ENCODE measurements at regions not wholly inside any gene's neighbourhood (a gene's known extent, or its start where the extent isn't known, plus 50 kb on each side); places are given as distances from the start of the nearest gene placed in this dataset.
"Not testable (repeated sequence)": the region's sequence is repeated elsewhere in the genome, so short reads cannot be mapped to it uniquely, and the experiment has no call there.

DNA sequence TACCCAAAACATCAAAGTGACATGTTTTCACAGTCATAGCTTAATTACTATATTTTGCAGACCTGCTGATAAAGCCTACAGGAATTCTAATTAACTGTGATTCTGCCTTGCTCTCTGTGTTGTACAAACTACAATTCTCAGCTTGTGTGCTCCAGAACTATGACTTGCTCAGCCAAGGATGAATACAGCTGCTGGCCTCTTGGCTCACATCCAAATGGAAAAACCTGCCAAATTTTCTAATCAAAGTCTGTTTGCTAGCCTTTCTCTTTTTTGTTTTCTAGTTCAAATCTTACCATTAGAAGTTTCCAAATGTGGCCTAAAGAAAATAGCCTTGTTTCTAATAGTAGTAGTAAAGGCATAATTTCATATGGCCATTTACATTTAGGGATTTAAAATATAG, 1176.8 kb downstream of the FAM133A start:
- peak; percentile 2 for DNase-seq (ENCODE audit: low spot score)

DNA sequence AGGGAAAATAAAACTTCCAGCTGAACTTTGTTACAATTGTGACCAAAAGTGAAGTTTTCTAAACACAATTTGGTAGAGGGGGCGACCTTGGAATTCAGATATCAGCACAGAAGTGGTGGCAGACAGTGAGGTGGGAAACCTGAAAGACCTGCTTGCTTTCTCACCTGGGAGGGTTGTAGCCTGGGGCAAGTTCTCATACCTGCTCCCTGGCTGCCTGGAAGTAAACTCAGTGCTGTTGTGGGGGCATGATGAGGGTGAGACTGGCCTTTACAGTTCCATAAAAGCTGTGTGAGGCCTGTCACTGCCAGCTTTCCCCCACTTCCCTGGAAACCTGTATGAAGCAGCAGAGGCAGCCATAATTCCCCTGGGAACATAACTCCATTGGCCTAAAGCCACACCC, 1180.2 kb downstream of the FAM133A start:
- DNase-seq (ENCODE audit: low spot score) = no peak

DNA sequence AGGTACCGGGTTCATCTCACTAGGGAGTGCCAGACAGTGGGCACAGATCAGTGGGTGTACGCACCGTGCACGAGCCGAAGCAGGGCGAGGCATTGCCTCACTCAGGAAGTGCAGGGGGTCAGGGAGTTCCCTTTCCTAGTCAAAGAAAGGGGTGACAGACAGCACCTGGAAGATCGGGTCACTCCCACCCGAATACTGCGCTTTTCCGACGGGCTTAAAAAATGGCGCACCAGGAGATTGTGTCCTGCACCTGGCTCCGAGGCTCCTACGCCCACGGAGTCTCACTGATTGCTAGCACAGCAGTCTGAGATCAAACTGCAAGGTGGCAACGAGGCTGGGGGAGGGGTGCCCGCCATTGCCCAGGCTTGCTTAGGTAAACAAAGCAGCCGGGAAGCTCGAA, 1188.5 kb downstream of the FAM133A start:
- not testable (repeated sequence) for DNase-seq (ENCODE audit: low spot score)

DNA sequence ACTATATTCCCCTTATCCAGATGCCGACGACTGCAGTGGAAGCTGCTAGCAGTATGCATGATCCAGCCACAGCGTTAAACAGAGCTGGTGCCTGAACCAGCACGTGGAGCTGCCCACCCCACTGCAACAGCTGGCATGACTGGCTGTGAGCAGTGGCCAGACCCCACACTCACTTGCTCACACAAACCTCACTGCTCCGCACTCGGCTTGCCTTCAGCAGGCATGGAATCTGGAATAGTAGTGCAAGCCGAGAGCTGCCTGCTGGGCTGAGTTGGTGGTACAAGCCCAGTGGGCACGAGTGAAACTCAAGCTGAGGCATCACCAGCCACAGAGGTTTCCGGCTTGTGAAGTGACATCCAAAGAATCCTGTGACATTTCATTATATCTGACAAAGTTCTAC, 1197.6 kb downstream of the FAM133A start:
- no peak for DNase-seq (ENCODE audit: low spot score)

DNA sequence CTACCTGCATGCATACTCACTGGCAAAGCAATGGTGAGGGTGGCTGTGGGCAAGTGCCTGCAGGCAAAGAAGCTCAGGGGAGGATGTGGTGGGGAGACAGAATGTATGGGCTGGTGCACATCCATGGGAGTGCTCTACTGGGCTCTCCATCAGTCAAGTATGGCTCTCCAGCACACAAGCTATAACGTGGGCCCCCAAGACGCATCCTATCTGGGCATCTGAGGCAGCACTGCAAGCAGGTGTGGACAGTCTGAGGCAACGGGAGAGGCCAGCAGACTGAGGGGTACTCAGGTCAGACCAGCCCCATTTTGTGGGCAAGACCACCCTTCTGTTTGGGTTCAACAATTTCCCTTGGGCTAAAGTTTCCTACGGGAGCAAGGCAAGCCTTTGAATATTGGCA, 1227.8 kb downstream of the FAM133A start:
- DNase-seq (ENCODE audit: low spot score) = no peak

DNA sequence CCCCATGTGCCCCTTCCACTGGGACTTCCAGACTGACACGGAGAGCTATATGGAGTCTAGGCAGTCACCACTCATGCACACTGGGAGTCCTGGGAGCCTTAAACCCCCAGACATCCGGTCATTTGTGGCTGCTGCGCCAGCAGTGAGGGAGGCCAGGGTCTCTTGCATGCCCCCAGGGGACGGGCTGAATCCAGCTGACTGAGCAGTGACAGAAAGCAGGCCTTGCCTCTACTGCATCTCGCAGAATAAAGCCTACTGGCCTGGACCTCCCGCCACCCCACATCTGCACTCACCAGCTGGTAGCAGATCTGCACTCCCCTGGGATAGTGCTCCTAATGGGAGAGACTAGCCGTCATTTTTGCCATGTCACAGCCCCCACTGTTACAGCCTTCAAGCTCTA, 1234.2 kb downstream of the FAM133A start:
- DNase-seq (ENCODE audit: low spot score) = no peak

DNA sequence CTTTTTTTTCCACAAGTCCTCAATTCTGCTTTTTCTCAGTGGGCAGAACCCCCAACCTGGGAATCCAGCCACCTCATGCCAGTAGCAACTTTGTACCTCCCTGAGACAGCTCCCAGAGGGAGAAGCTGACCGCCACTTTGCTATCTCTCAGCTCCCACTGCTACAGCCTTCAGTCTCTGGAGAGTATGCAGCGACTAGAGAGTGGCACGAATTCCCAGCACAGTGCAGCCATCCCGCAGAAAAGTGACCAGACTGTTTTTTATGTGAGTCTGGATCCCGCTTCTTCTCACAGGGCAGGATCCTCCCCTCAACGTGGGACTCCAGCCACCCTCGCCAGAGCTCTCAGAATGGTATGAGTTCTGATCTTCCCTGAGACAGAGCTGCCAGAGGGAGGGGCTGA, 1234.6 kb downstream of the FAM133A start:
- DNase-seq (ENCODE audit: low spot score) = no peak

DNA sequence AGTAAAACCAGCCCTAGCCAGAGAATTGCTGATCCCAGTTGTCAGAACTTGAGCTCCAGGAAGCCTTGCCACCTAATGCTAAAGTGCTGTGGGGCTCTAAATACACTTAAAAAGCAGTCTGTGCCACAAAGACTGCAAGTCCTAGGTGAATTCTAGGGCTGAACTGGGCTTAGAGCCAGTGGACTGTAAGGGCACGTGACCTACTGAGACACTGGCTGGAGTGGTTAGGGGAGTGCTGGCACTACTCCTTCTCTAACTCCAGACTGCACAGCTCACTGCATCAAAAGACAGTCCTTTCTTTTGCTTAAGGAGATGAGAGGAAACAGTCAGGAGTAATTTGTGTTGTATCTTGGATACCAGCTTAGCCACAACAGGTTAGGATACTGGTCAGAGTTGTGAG, 1240.2 kb downstream of the FAM133A start:
- no peak for DNase-seq (ENCODE audit: low spot score)

DNA sequence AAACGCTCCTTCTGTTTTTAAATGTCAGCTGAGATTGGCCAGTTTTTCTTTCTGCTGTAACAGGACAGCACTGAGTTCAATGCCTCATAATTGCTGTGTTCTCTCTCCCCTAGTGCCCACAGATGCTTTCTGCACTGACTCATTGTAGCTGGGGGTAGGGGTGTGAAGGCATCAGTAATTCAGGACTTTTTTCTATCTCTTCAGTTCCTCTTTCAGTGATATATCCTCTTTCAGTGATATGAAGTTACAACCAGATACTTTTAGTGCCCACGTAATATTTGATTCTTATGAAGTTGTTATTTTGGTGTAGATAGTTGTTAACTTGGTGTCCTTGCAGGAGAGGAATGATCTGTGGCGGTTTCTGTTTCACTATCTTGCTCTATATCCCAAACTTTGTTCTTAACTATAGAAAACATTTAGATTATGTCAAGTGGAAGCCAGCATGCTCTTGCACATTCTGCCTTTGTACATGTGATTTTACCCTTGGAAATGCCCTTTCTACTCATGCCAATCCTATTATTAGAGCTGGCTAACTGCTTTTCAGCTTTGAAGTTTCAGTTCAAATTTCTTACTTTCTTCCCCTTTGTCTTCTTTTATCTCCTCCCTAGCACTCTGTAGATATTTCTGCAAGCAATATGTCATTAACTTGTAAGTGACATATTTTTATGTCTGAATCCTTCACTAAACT, 1258.4 kb downstream of the FAM133A start:
- no peak for DNase-seq (ENCODE audit: low spot score)

DNA sequence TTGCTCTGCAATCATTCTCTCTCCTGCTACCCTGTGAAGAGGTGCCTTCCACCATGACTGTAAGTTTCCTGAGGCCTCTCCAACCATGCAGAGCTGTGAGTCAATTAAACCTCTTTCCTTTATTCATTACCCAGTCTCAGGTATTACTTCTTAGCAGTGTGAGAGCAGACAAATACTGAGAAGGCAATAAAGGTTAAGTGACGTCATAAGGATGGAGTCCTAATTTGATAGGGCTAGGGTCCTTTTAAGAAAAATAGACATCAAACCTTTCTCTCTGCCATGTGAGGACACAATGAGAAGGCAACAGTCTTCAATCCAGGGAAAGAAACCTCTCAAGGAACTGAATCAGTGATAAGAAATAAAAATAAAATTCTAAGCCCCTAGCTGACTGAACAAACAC, 1262.7 kb downstream of the FAM133A start:
- no peak for DNase-seq (ENCODE audit: low spot score)

DNA sequence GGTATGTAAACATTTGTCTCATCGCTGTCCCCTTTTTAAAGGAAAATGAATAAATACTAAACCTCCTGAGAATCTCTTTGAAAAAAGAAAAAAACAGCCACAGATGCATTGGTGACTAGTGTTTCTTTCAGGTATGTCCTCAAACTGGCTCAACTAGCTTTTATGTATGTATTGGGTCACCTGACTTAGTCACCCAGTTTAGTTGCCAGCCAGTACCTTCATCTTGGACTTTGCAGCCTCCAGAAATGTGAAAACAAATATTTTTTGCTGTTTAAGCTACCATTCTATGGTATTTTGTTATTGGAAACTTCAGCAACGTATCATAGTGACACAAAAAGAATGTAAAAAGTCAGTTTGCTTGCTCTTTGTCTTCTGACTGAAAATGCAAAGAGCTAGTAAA, 1263.5 kb downstream of the FAM133A start:
- DNase-seq (ENCODE audit: low spot score) = no peak

DNA sequence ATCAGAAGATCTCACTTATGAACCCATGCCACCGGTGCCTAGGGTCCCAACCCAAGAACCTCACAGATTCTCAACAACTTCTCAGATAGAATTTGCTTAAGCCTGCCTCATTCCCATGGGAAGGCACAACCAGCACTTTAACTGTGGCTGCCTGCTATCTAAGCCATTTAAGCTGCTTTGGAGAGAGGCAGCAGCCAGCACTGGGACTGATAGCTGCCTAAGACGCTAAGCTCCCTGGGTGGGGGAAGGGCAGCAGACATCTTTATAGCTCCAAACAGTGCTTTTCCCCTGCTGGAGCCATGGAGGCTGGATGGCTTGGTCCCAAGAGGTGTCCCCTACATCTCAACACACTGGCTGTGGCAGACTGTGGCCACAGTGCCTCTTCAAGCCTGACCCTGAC, 1268.6 kb downstream of the FAM133A start:
- DNase-seq (ENCODE audit: low spot score) = no peak

DNA sequence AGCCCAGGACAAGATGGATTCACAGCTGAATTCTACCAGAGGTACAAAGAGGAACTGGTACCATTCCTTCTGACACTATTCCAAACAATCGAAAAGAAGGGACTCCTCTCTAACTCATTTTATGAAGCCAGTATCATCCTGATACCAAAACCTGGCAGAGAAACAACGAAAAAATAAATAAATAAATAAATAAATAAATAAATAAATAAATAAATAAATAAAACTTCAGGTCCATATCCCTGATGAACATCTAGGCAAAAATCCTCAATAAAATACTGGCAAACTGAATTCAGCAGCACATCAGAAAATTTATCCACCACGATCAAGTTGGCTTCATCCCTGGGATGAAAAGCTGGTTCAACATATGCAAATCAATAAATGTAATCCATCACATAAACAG, 1272.1 kb downstream of the FAM133A start:
- DNase-seq (ENCODE audit: low spot score) = not testable (repeated sequence)

DNA sequence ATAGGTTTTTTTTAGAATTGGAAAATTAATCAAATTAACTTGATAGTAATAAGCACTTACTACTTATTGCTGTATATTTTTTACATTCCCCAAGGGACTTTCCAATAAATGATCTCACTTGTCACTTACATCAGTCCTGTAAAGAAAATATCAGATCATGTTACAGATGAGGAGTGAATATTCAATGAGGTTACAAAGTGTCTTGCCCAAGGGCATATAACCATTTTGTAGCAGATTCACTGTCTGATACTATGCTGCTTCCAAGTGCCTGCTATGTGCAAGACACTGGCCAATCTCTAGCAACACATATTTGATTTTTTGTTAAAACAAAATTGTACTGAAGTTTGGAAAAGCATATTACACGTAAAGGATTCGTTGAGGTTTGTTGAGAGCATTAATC, 1287.7 kb downstream of the FAM133A start:
- no peak for DNase-seq (ENCODE audit: low spot score)

DNA sequence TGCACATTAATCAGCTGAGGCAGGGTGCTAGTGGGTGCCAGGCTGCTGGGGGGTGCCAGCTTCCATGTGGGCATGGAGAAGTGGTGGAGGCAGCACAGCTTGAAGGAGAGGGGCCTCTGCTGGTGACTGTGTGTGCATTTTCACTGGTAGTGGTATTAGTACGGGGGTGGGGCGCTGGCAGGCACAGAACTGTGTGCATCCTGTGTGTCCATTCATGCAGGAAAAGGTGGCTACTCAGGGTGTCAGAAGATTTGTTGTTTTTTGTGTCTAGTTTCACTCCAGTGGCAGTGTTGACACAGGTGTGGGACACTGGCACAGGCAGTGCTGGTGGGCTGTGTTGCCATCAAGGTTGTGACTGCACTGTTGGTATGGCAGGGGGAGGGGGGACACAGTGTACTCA, 1303.6 kb downstream of the FAM133A start:
- no peak for DNase-seq (ENCODE audit: low spot score)

DNA sequence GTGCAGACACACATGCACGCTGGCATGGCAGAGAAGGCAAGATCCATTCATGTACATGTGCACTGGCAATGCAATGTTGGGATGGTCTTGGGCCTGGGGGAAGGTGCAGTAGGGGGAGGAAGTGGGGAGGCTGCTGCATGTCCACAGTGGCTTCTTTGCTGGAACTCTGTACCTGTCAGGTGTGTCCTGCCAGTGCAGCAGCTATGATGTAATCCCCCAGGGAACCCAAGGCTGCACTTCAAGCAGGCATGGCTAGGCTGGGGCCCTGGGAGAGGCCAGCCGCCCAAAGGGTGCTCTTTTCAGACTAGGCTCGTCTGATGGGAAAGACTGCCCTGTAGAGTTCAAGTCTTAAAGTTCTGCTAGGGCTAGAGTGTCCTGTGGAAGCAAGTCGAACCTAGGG, 1304.0 kb downstream of the FAM133A start:
- no peak for DNase-seq (ENCODE audit: low spot score)

Measured in Ammon's horn (tissue), 1 donor.